Immature natural killer cell (primary cell): ENCODE measurements at regions not wholly inside any gene's neighbourhood (a gene's known extent, or its start where the extent isn't known, plus 50 kb on each side); places are given as distances from the start of the nearest gene placed in this dataset.
"Not testable (repeated sequence)": the region's sequence is repeated elsewhere in the genome, so short reads cannot be mapped to it uniquely, and the experiment has no call there.

ENCODE experiments used
- DNase-seq, 3 donors: peaks; one replicate each; pipeline ENCODE4 v3.0.0; 2022; ENCODE audit warnings: mixed read lengths in 1 of 3
- H3K27ac Mint-ChIP-seq, 6 donors: one replicate each; pipeline ENCODE4 v1.8.0; 2020; ENCODE audit warnings: mixed read lengths in 6 of 6, mild to moderate bottlenecking in 5 of 6, inconsistent platforms in 4 of 6, moderate library complexity in 3 of 6
- H3K27me3 Mint-ChIP-seq, 3 donors: one replicate each; pipeline ENCODE4 v1.8.0; 2020 to 2021; ENCODE audit warnings: low read depth in 3 of 3, mild to moderate bottlenecking in 3 of 3, mixed read lengths in 3 of 3, moderate library complexity in 3 of 3, inconsistent platforms in 1 of 3
- H3K36me3 Mint-ChIP-seq, 3 donors: one replicate each; pipeline ENCODE4 v1.8.0; 2020; ENCODE audit warnings: mixed read lengths in 3 of 3, inconsistent platforms in 2 of 3, mild to moderate bottlenecking in 2 of 3
- H3K4me1 Mint-ChIP-seq, 2 donors: one replicate each; pipeline ENCODE4 v1.8.0; 2020; ENCODE audit warnings: inconsistent platforms in 2 of 2, mild to moderate bottlenecking in 2 of 2, mixed read lengths in 2 of 2, moderate library complexity in 1 of 2
- H3K4me3 Mint-ChIP-seq, 5 donors: one replicate each; pipeline ENCODE4 v1.8.0; 2020; ENCODE audit warnings: mild to moderate bottlenecking in 5 of 5, mixed read lengths in 5 of 5, inconsistent platforms in 3 of 5, moderate library complexity in 3 of 5
- H3K9me3 Mint-ChIP-seq, 6 donors: one replicate each; pipeline ENCODE4 v1.8.0; 2020; ENCODE audit warnings: mild to moderate bottlenecking in 6 of 6, mixed read lengths in 6 of 6, inconsistent platforms in 4 of 6, moderate library complexity in 3 of 6

DNA sequence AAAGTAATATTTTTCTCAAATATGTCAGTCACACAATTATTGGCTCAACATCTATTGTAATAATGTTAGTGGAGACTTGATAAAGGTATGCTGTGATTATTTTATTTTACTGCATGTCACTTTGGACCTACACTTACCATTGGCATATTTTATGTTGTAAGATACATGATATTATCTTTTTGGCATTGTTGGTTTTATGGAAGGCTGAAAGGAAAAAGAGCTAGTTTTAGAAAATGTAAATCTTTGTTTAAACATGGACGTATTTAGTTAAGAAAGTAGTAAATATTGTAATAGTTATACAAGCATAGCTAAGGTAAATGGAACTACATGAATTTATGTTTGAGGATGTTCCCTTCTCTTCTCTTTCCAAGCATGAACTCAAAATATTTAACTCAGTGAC, 1399.3 kb downstream of the STIM2 start:
- H3K36me3 Mint-ChIP-seq = peaks cover 0 to 3% (median 0%) of the 10 kb centered on the region in 3 donors
- H3K4me1 Mint-ChIP-seq = no peaks in the 10 kb centered on the region
- no peaks in the 10 kb centered on the region for H3K27me3 Mint-ChIP-seq
- no peak overlapping the region for H3K4me3 Mint-ChIP-seq
- no peak for DNase-seq
- H3K9me3 Mint-ChIP-seq = peaks cover 8 to 57% (median 26%) of the 10 kb centered on the region in 6 donors
- no peak overlapping the region for H3K27ac Mint-ChIP-seq

DNA sequence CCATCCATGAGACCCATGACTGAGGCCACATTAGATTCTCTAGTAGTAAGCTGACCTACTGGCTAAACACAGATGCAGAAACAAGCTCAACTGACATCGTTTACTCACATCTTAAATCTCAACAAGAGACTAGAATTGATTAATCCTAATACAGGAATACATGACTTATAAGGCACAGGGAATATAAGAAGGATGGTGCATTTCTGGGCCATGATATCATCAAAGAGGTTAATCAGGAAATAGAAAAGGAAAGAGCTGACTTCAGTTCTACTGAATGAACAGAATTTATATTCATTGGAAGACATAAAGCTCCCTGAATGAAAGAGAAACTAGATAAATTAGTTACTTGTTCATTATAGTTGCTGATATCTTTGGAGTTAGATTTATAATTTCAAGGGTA, 1406.5 kb downstream of the STIM2 start:
- H3K9me3 Mint-ChIP-seq = peaks cover 8 to 39% (median 13%) of the 10 kb centered on the region in 6 donors

DNA sequence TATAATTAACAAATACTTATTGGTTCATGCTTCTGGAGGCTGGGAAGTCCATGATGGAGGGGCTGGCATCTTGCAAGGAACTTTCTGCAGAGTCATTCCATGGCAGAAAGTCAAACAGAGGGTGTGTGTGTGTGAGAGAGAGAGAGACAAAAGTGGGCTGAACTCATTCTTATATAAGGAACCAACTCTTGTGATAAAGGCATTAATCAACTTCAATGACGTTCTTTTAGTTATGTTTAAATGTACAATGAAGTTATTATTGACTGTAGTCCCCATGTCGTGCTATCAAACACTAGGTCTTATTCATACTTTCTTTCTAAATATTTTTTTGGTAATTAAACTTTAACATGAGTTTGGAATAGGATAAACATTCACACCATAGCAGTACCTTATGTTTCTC, 1408.8 kb downstream of the STIM2 start:
- H3K36me3 Mint-ChIP-seq = peaks cover 0 to 3% (median 0%) of the 10 kb centered on the region in 3 donors
- H3K4me1 Mint-ChIP-seq = no peaks in the 10 kb centered on the region
- H3K9me3 Mint-ChIP-seq = peaks cover 8 to 28% (median 13%) of the 10 kb centered on the region in 6 donors
- DNase-seq = no peak
- no peak overlapping the region for H3K4me3 Mint-ChIP-seq
- no peak overlapping the region for H3K27ac Mint-ChIP-seq
- H3K27me3 Mint-ChIP-seq = no peaks in the 10 kb centered on the region

More for the DNA sequence above, 1406.5 kb downstream of the STIM2 start:
- Mint-ChIP-seq H3K36me3 (peaks cover 0 to 3% (median 0%) of the 10 kb centered on the region in 3 donors), H3K27me3 (no peaks in the 10 kb centered on the region), H3K27ac (no peak overlapping the region), H3K4me3 (no peak overlapping the region), H3K4me1 (no peaks in the 10 kb centered on the region)
- DNase-seq = no peak

DNA sequence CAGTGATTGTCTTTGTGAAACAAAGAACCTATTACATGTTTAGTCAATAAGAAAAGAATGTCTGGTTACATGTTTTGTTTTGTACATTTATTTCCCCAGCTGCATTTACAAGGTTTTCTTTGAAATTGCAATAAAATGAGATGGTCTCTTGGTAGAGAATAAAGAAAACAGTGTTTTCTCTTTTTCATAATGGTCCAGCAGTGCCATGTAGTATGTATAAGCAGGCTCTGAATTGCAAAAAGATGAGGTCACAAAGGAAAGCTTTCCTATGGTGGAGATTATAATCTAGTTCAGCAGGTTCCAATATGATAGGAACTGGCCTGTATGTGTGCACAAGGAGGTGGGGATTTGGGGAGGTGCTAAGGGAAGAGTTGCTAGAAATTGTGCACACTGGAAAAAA, 1417.3 kb downstream of the STIM2 start:
- DNase-seq = no peak
- no peak overlapping the region for H3K4me3 Mint-ChIP-seq

DNA sequence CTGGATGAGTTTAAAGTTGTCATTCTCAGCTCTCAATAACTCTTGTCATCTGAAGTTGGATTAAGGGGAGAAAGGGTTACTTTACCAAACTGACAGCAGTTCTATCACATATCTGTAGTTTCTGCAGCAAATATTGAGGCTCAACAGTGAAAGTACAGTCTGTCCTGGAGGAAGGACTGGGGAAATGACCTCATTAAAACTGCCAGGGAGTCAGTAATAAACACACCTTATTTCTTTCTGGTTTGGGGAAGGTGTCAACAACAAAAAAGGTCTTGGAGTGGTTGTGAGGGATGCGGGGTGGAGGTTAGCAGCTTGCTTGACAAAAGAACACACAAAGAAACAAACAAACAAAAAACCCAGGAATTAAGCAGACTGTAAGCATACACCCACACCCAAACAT, 1418.0 kb downstream of the STIM2 start:
- no peak overlapping the region for H3K4me3 Mint-ChIP-seq
- H3K27ac Mint-ChIP-seq = no peak overlapping the region
- H3K4me1 Mint-ChIP-seq = no peaks in the 10 kb centered on the region
- H3K9me3 Mint-ChIP-seq = peaks cover 18 to 56% (median 27%) of the 10 kb centered on the region in 6 donors
- no peak for DNase-seq
- H3K36me3 Mint-ChIP-seq = no peaks in the 10 kb centered on the region
- no peaks in the 10 kb centered on the region for H3K27me3 Mint-ChIP-seq

More for the DNA sequence above, 1417.3 kb downstream of the STIM2 start:
- Mint-ChIP-seq H3K9me3 (peaks cover 16 to 54% (median 25%) of the 10 kb centered on the region in 6 donors), H3K36me3 (no peaks in the 10 kb centered on the region), H3K27ac (no peak overlapping the region), H3K27me3 (no peaks in the 10 kb centered on the region), H3K4me1 (no peaks in the 10 kb centered on the region)

DNA sequence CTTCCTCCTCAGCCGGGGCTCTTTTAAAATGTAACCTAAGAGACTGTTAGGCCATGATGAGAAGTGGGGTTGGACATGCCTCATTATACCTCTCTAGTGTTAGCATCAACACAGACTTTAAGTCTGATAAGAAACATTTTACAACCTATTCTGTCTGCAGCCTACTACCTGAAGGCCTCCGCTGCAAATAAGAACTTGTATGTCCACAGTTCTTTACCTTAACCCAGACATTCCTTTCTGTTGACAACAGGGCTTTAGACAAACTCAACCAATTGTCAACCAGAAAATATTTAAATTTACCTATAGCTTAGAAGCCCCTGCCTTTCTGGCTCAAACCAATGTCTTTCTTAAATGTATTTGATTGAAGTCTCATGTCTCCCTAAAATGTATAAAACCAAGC, 1418.6 kb downstream of the STIM2 start:
- Mint-ChIP-seq H3K4me1 (no peaks in the 10 kb centered on the region), H3K27me3 (no peaks in the 10 kb centered on the region), H3K9me3 (peaks cover 16 to 59% (median 26%) of the 10 kb centered on the region in 6 donors), H3K4me3 (no peak overlapping the region), H3K27ac (no peak overlapping the region), H3K36me3 (no peaks in the 10 kb centered on the region)
- DNase-seq = no peak

DNA sequence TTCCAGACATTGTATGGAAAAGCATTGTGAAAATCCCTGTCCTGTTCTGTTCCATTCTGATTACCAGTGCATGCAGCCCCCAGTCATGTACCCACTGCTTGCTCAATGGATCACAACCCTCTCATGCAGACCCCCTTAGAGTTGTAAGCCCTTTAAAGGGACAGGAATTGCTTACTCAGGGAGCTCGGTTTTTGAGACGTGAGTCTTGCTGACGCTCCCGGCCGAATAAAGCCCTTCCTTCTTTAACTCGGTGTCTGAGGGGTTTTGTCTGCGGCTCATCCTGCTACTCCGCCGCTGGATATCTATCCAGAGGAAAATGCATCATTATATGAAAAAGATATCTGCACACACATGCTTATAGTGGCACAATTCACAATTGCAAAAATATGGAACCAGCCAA, 1425.6 kb downstream of the STIM2 start:
- not testable (repeated sequence) for H3K27me3 Mint-ChIP-seq, H3K4me1 Mint-ChIP-seq, H3K27ac Mint-ChIP-seq, H3K36me3 Mint-ChIP-seq, DNase-seq, H3K4me3 Mint-ChIP-seq
- peaks cover 12 to 60% (median 28%) of the 10 kb centered on the region in 6 donors for H3K9me3 Mint-ChIP-seq

DNA sequence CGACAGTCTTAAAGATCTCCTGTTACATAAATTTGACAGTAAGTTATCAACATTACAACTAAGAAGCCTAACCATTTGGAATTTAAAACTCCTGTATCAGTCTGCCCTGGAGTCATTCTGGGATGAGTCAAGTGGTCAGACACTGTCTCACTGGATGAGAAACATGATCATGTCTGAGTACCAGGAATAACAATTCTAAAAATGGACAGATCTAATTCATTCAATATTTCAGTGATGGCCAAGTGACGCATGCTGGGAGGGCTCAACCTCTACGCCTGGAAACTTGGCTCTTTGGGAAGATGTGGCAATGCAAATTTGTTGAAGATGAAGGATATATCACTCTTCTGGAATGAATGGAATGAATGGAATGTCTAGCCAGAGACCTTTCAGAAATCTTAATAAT, 1427.2 kb downstream of the STIM2 start:
- peaks cover 0 to 2% (median 0%) of the 10 kb centered on the region in 3 donors for H3K27me3 Mint-ChIP-seq
- peaks cover 8 to 47% (median 30%) of the 10 kb centered on the region in 6 donors for H3K9me3 Mint-ChIP-seq
- H3K4me3 Mint-ChIP-seq = no peak overlapping the region
- H3K36me3 Mint-ChIP-seq = no peaks in the 10 kb centered on the region
- H3K4me1 Mint-ChIP-seq = no peaks in the 10 kb centered on the region
- H3K27ac Mint-ChIP-seq = no peak overlapping the region
- DNase-seq = no peak

DNA sequence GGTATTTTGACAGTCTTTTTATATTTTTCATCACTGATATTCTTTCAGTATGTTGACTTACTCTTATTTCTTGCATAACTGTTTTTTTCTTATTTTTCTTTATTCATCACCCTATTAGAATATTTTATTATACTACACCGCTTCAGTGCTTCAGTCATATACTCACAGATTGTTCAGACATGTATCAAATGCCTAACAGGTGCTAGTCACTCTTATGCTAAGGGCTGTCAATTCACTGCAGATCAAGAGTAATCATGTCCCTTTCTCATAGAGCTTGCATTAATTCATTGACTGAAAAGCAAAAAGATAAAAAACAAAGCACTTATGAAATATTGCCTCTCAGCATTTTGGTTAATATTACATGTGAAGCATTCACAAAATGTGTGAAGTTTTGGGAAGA, 1435.6 kb downstream of the STIM2 start:
- H3K36me3 Mint-ChIP-seq = no peaks in the 10 kb centered on the region
- H3K27me3 Mint-ChIP-seq = no peaks in the 10 kb centered on the region
- no peak for DNase-seq
- H3K4me1 Mint-ChIP-seq = no peaks in the 10 kb centered on the region
- H3K9me3 Mint-ChIP-seq = peaks cover 17 to 51% (median 31%) of the 10 kb centered on the region in 6 donors
- no peak overlapping the region for H3K4me3 Mint-ChIP-seq
- no peak overlapping the region for H3K27ac Mint-ChIP-seq

DNA sequence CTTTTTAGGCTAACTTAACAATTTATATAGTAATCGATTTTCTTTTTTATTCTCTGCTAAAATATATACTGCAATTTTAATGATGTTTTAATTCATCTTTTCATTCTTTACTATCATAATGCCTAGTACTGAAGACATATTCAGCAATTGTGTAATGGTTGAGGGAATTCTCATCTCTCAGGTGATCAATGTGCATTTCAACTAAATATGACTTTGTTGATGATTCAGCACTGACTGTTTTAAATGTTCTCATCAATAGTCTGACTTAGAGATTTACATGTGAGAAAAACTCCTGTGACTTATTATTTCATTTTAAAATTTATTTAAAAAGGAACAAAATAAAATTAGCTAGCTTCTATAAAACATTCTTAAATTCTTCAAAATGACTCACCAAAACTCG, 1450.3 kb downstream of the STIM2 start:
- Mint-ChIP-seq H3K4me1 (no peaks in the 10 kb centered on the region), H3K4me3 (no peak overlapping the region), H3K9me3 (peaks cover 2 to 52% (median 16%) of the 10 kb centered on the region in 6 donors), H3K36me3 (no peaks in the 10 kb centered on the region), H3K27ac (no peak overlapping the region), H3K27me3 (peaks cover 0 to 4% (median 0%) of the 10 kb centered on the region in 3 donors)
- DNase-seq = no peak

DNA sequence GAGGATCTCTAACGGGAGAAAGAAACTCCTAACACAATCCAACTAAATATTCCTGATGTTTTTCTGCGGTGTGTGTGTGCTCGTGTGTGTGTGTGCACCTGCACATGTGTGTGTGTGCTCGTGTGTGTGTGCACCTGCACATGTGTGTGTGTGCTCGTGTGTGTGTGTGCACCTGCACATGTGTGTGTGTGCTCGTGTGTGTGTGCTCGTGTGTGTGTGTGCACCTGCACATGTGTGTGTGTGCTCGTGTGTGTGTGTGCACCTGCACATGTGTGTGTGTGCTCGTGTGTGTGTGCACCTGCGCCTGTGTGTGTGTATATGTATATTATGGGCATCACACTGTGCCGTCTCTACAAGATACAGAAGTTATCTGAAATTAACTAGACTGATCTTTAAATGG, 1451.9 kb downstream of the STIM2 start:
- H3K27me3 Mint-ChIP-seq, H3K4me1 Mint-ChIP-seq, H3K4me3 Mint-ChIP-seq, DNase-seq, H3K36me3 Mint-ChIP-seq, H3K27ac Mint-ChIP-seq: not testable (repeated sequence)
- H3K9me3 Mint-ChIP-seq = peaks cover 2 to 47% (median 14%) of the 10 kb centered on the region in 6 donors

DNA sequence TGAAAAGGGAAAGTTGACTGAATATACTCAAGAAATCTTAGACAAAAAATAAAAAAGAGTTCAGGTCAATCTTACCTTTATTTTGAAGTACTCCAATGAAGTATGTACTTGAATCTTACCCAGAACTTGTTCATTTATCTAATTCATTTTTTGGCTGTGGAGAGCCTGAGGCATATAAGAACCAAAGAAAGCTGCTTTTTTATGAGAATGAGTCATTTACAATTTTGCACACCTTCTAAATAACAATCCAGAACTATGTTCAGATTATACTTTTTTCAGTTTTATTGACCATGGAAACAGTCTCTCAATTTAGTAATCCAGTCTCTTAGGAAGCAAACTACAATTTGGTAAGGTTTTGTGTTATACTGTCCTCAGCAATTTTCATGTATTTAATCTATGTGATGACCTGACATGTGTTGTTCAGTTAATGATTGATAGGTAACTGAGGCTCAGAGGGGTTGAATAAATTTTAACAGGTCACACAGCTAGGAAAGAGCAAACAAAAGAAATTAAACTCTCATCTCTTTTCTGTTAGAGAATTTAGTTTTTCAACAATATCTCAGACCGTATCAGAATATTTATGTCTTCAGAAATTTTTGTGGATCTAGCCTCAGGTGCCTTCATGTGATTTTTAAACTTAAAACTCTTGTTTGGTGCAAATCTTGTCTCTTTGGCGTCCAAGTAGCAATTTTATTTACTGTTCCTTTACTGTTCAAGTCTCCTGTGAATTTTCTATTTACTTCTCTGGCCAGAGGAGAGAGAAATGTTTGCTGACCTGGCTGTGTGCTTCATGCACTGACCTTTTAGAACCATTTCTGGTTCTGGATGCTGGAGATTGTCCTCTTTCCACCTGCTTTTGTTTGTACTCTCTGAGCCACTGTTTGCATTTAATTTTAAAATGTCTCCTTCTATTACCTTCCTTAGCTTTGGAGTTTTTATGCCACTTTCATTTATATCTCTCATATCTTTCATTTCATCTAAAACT, 1453.4 kb downstream of the STIM2 start:
- Mint-ChIP-seq H3K4me1 (no peaks in the 10 kb centered on the region), H3K9me3 (peaks cover 2 to 41% (median 8%) of the 10 kb centered on the region in 6 donors), H3K27me3 (peaks cover 0 to 4% (median 0%) of the 10 kb centered on the region in 3 donors), H3K36me3 (no peaks in the 10 kb centered on the region), H3K4me3 (no peak overlapping the region), H3K27ac (no peak overlapping the region)
- DNase-seq = no peak

DNA sequence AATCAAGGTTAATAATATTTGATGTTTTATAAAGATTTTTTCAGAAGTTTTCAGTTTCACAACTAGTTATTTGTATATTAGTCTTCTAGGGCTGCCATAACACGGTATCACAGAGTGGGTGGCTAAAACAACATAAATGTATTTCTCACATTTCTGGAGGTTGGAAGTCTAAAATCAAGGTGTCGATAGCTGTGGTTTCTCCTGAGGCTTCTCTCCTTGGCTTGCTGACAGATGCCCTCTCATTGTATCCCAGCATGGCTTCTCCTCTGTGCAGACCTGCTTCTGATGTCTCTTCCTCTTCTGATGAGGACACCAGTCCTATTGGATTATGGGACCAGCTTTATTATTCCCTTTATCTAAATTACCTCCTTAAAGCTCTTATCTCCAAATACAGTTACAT, 1456.6 kb downstream of the STIM2 start:
- Mint-ChIP-seq H3K36me3 (no peaks in the 10 kb centered on the region), H3K27ac (no peak overlapping the region), H3K27me3 (peaks cover 0 to 4% (median 0%) of the 10 kb centered on the region in 3 donors), H3K4me1 (no peaks in the 10 kb centered on the region), H3K4me3 (no peak overlapping the region), H3K9me3 (peaks cover 0 to 35% (median 6%) of the 10 kb centered on the region in 6 donors)
- DNase-seq = no peak

DNA sequence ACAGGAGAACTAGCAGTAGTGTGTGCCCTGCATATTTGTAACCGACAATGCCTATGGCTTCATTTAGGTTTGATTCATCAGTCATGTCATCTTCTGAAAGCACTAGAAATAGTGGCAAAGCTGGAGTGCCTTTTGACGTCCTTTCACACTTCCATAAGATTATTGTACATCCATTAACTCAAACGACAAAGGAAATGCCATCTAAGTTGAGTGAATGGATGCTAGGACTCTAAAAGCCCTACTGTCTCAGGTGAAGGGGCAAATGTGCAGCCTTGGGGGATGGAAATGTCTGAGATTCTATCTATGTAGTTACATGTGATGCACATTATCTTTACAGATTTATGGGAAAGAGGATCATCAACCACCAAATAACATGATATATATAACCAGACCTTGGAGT, 1473.6 kb downstream of the STIM2 start:
- no peak for DNase-seq
- no peak overlapping the region for H3K4me3 Mint-ChIP-seq
- no peaks in the 10 kb centered on the region for H3K36me3 Mint-ChIP-seq
- H3K27me3 Mint-ChIP-seq = no peaks in the 10 kb centered on the region
- no peak overlapping the region for H3K27ac Mint-ChIP-seq
- H3K9me3 Mint-ChIP-seq = peaks cover 3 to 33% (median 8%) of the 10 kb centered on the region in 6 donors
- H3K4me1 Mint-ChIP-seq = no peaks in the 10 kb centered on the region
